ENCODE measurements at regions not wholly inside any gene's neighbourhood (a gene's known extent, or its start where the extent isn't known, plus 50 kb on each side); places are given as distances from the start of the nearest gene placed in this dataset.

- no peak overlapping the region for H3K4me3 ChIP-seq (ENCODE audit: low read depth, low read length)
- H3K36me3 ChIP-seq (ENCODE audit: insufficient read depth), result no peaks in the 10 kb centered on the region
- H3K27ac ChIP-seq (ENCODE audit: low read depth), result no peak overlapping the region
- DNase-seq (ENCODE audit: extremely low spot score), result no peak
- H3K4me1 ChIP-seq (ENCODE audit: insufficient read depth), result no peaks in the 10 kb centered on the region
- WGBS, result 62% methylated on average over 3 of the region's 3 CpGs
Observed at GRCh38 chr18:7329016-7329415, 98.1 kb downstream of the LRRC30 start.

- Histone ChIP-seq H3K27ac (ENCODE audit: low read depth) (no peak overlapping the region), H3K4me3 (ENCODE audit: low read depth, low read length) (no peak overlapping the region), H3K4me1 (ENCODE audit: insufficient read depth) (no peaks in the 10 kb centered on the region), H3K36me3 (ENCODE audit: insufficient read depth) (no peaks in the 10 kb centered on the region)
- no peak for DNase-seq (ENCODE audit: extremely low spot score)
- 98% methylated on average over 1 of the region's 1 CpG for WGBS
Observed at GRCh38 chr18:7332452-7332851, 101.6 kb downstream of the LRRC30 start.

- Histone ChIP-seq H3K36me3 (ENCODE audit: insufficient read depth) (no peaks in the 10 kb centered on the region), H3K4me3 (ENCODE audit: low read depth, low read length) (no peak overlapping the region), H3K27ac (ENCODE audit: low read depth) (no peak overlapping the region), H3K4me1 (ENCODE audit: insufficient read depth) (no peaks in the 10 kb centered on the region)
- 89% methylated on average over 5 of the region's 5 CpGs for WGBS
- no peak for DNase-seq (ENCODE audit: extremely low spot score)
Observed at GRCh38 chr18:7333025-7333562, 102.2 kb downstream of the LRRC30 start.

GRCh38 chr18:7334973-7335568, 104.2 kb downstream of the LRRC30 start:
- DNase-seq (ENCODE audit: extremely low spot score), result no peak
- Histone ChIP-seq H3K27ac (ENCODE audit: low read depth) (no peak overlapping the region), H3K4me1 (ENCODE audit: insufficient read depth) (no peaks in the 10 kb centered on the region), H3K4me3 (ENCODE audit: low read depth, low read length) (no peak overlapping the region), H3K36me3 (ENCODE audit: insufficient read depth) (no peaks in the 10 kb centered on the region)
- 76% methylated on average over 3 of the region's 3 CpGs for WGBS

- H3K4me3 ChIP-seq (ENCODE audit: low read depth, low read length), result no peak overlapping the region
- H3K36me3 ChIP-seq (ENCODE audit: insufficient read depth), result no peaks in the 10 kb centered on the region
- no peak overlapping the region for H3K27ac ChIP-seq (ENCODE audit: low read depth)
- no peaks in the 10 kb centered on the region for H3K4me1 ChIP-seq (ENCODE audit: insufficient read depth)
- 53% methylated on average over 1 of the region's 1 CpG for WGBS
- DNase-seq (ENCODE audit: extremely low spot score), result no peak
Observed at GRCh38 chr18:7336623-7337022, 105.7 kb downstream of the LRRC30 start.

GRCh38 chr18:7338846-7339245, 108.0 kb downstream of the LRRC30 start:
- Histone ChIP-seq H3K4me3 (ENCODE audit: low read depth, low read length) (no peak overlapping the region), H3K4me1 (ENCODE audit: insufficient read depth) (no peaks in the 10 kb centered on the region), H3K27ac (ENCODE audit: low read depth) (no peak overlapping the region), H3K36me3 (ENCODE audit: insufficient read depth) (no peaks in the 10 kb centered on the region)
- 87% methylated on average over 2 of the region's 2 CpGs for WGBS
- no peak for DNase-seq (ENCODE audit: extremely low spot score)

GRCh38 chr18:7341581-7342337, 110.9 kb downstream of the LRRC30 start:
- H3K27ac ChIP-seq (ENCODE audit: low read depth), result no peak overlapping the region
- H3K36me3 ChIP-seq (ENCODE audit: insufficient read depth), result no peaks in the 10 kb centered on the region
- 96% methylated on average over 6 of the region's 6 CpGs for WGBS
- no peak overlapping the region for H3K4me3 ChIP-seq (ENCODE audit: low read depth, low read length)
- DNase-seq (ENCODE audit: extremely low spot score), result no peak
- no peaks in the 10 kb centered on the region for H3K4me1 ChIP-seq (ENCODE audit: insufficient read depth)

GRCh38 chr18:7349181-7349837, 118.4 kb downstream of the LRRC30 start:
- no peaks in the 10 kb centered on the region for H3K36me3 ChIP-seq (ENCODE audit: insufficient read depth)
- H3K27ac ChIP-seq (ENCODE audit: low read depth), result no peak overlapping the region
- H3K4me3 ChIP-seq (ENCODE audit: low read depth, low read length), result no peak overlapping the region
- H3K4me1 ChIP-seq (ENCODE audit: insufficient read depth), result no peaks in the 10 kb centered on the region
- 92% methylated on average over 6 of the region's 6 CpGs for WGBS
- DNase-seq (ENCODE audit: extremely low spot score), result no peak

GRCh38 chr18:7358989-7359726, 128.3 kb downstream of the LRRC30 start:
- WGBS, result 29% methylated on average over 8 of the region's 8 CpGs
- Histone ChIP-seq H3K27ac (ENCODE audit: low read depth) (no peak overlapping the region), H3K4me1 (ENCODE audit: insufficient read depth) (no peaks in the 10 kb centered on the region), H3K4me3 (ENCODE audit: low read depth, low read length) (no peak overlapping the region), H3K36me3 (ENCODE audit: insufficient read depth) (no peaks in the 10 kb centered on the region)
- no peak for DNase-seq (ENCODE audit: extremely low spot score)

- 97% methylated on average over 23 of the region's 23 CpGs for WGBS
- no peak for DNase-seq (ENCODE audit: extremely low spot score)
- Histone ChIP-seq H3K4me1 (ENCODE audit: insufficient read depth) (no peaks in the 10 kb centered on the region), H3K27ac (ENCODE audit: low read depth) (no peak overlapping the region), H3K36me3 (ENCODE audit: insufficient read depth) (no peaks in the 10 kb centered on the region), H3K4me3 (ENCODE audit: low read depth, low read length) (no peak overlapping the region)
Observed at GRCh38 chr18:7360606-7361170, 129.8 kb downstream of the LRRC30 start.

- 72% methylated on average over 5 of the region's 5 CpGs for WGBS
Observed at GRCh38 chr18:7363338-7363737, 132.4 kb downstream of the LRRC30 start.

GRCh38 chr18:7366597-7366996, 135.7 kb downstream of the LRRC30 start:
- no peak for DNase-seq (ENCODE audit: extremely low spot score)
- no peaks in the 10 kb centered on the region for H3K4me1 ChIP-seq (ENCODE audit: insufficient read depth)
- no peaks in the 10 kb centered on the region for H3K36me3 ChIP-seq (ENCODE audit: insufficient read depth)
- WGBS, result 82% methylated on average over 7 of the region's 7 CpGs
- H3K4me3 ChIP-seq (ENCODE audit: low read depth, low read length), result no peak overlapping the region
- no peak overlapping the region for H3K27ac ChIP-seq (ENCODE audit: low read depth)

More at GRCh38 chr18:7363338-7363737, 132.4 kb downstream of the LRRC30 start:
- no peak for DNase-seq (ENCODE audit: extremely low spot score)
- no peaks in the 10 kb centered on the region for H3K36me3 ChIP-seq (ENCODE audit: insufficient read depth)
- H3K27ac ChIP-seq (ENCODE audit: low read depth), result no peak overlapping the region
- no peak overlapping the region for H3K4me3 ChIP-seq (ENCODE audit: low read depth, low read length)
- H3K4me1 ChIP-seq (ENCODE audit: insufficient read depth), result no peaks in the 10 kb centered on the region

GRCh38 chr18:7367336-7367735, 136.4 kb downstream of the LRRC30 start:
- WGBS, result 75% methylated on average over 7 of the region's 7 CpGs
- Histone ChIP-seq H3K36me3 (ENCODE audit: insufficient read depth) (no peaks in the 10 kb centered on the region), H3K27ac (ENCODE audit: low read depth) (no peak overlapping the region), H3K4me3 (ENCODE audit: low read depth, low read length) (no peak overlapping the region), H3K4me1 (ENCODE audit: insufficient read depth) (no peaks in the 10 kb centered on the region)
- DNase-seq (ENCODE audit: extremely low spot score), result no peak

All from urinary bladder (tissue), 3 donors.